ENCODE measurements at regions not wholly inside any gene's neighbourhood (a gene's known extent, or its start where the extent isn't known, plus 50 kb on each side); places are given as distances from the start of the nearest gene placed in this dataset.

DNA sequence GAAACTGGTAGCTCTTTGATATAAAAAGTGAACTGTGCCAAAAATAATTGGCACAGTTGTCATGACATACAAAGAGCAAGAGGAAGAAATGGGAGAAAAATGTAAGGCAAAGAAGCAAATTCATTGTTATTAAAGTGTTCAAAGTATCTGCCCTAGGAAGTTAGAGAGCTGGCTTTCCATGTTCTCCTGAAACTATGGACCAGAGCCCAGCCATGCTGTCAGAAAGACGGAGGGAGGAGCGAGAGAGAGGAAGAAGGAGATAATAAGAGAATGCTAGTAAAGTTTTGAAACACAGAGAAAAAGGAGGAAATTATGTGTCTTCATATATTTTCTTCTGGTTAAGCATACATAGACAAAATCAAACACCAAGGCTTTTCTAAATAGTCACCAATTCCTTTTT lies 78.1 kb upstream of the PELI2 start:
- TF ChIP-seq CTCF (conservative IDR thresholded peaks at IDR 0.05 in 1 of 2, IDR thresholded peaks at IDR 0.05 in 1 of 2; ENCODE audit: low read depth in 1 of 2, low read length in 2 of 2) (no peak), EZH2 (IDR thresholded peaks at IDR 0.05; ENCODE audit: low read length, missing control alignments) (no peak)
